ENCODE measurements at regions not wholly inside any gene's neighbourhood (a gene's known extent, or its start where the extent isn't known, plus 50 kb on each side); places are given as distances from the start of the nearest gene placed in this dataset.

DNA sequence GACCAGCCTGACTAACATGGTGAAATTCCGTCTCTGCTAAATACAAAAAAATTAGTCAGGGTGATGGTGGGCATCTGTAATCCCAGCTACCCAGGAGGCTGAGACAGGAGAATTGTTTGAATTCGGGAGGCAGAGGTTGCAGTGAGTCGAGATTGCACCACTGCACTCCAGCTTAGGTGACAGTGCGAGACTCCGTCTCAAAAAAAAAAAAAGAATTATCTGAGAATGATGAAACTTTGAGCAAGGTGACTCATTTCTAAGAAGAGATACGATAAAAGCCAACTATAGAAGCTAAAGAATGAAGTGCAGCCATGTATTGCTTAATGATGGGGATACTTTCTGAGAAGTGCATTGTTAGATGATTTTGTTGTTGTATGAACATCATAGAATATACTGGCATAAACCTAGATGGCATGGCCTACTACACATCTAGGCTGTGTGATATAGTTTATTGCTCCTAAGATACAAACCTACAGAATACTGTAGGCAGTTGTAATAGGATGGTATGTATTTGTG is 64.7 kb downstream of the SNRPE start:
- peak; percentile 52 for DNase-seq (ENCODE audit: low read depth)

DNA sequence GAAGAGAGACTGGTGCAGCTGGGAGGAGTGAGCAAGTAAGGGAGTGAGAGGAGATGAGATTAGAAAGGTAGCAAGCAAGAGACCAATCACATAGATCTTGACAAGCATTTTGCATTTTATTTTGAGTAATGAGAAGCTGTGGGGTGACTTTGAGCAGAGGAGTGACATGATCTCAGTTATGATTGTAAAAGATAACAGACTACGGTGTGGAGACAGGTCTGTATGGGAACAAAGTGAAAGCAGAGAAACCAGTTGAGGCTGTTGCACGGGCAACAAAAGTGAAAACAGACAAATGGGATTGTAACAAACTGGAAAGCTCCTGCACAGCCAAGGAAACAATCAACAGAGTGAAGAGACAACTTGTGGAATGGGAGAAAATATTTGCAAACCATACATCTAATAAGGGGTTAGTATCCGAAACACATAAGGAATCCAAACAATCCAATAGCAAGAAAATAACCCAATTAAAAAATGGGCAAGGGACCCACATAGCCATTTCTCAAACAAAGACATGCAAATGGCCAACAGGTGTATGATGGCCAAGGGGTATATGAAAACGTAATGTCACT is 68.4 kb downstream of the SNRPE start:
- DNase-seq (ENCODE audit: low read depth) = no peak

DNA sequence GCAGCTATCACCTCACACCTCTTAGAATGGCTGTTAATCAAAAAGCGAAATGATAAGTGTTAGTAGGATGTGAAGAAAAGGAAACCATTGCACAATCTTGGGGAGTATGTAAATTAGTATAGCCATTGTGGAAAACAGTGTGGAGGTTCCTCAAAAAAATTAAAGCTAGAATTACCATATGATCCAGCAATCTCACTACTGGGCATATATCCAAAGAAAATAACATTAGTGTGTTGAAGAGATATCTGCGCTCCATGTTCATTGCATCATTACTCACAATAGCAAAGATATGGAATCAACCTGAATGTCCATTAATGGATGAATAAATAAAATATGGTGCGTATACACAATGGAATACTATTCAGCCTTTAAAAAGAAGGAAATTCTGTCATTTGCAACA is 68.9 kb downstream of the SNRPE start:
- DNase-seq (ENCODE audit: low read depth) = no peak

DNA sequence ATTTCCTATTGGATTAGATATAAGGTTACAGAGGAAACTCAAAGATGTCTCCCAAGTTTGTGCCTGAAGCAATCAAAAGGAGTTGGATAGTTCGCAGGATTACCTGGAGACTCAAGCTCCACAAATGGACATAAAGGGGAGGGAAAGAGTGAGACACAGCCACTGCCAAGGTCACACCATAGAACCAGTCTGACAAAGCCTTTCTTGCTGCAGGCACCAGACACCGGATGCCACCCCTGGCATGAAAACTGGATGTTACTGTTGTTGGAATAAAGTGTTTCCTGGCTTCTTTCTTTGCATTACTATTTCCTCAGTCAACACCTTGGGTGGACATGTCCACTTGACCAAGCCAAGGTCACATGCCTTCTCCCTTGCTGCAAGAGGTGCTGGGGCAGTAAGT is 70.6 kb downstream of the SNRPE start:
- DNase-seq (ENCODE audit: low read depth) = no peak

DNA sequence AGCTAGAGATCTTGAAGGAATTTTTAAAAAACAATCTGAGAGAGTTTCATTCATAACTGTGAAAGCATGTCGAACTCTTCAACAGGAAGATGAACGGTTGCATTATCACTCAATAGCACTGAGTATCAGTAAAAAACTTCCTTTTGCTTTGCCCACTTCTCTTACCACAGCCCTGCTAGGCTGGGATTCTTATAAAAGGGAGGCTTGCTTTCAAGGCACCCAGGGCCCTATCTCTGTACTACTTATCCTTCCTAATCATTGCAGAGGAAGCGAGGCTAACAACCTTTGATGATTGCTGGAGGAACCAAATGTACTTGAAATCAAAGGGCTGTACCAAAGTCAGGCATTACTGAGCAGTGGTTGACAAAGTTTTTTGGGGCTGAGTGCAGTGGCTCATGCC is 71.2 kb downstream of the SNRPE start:
- DNase-seq (ENCODE audit: low read depth) = no peak

DNA sequence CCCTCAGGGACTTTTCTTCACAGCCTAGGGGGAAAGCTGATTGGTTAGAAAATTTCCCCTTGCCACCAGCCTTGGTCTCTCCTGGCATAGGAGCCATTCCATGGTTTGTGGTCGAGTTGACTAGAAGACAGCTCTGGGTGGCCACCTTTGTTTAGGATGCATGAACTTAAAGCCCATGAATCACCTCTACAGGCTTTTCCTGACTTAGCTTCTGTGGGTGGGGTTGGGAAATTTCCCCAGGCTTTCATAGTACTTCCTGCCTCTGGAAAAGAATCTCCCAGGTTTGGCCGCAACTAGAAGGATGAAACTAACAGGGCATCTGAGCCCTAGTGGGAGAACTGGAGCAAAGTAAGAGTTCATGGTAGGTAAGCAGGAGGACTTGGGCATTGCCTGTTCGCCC is 72.6 kb downstream of the SNRPE start:
- peak; percentile 41 for DNase-seq (ENCODE audit: low read depth)

DNA sequence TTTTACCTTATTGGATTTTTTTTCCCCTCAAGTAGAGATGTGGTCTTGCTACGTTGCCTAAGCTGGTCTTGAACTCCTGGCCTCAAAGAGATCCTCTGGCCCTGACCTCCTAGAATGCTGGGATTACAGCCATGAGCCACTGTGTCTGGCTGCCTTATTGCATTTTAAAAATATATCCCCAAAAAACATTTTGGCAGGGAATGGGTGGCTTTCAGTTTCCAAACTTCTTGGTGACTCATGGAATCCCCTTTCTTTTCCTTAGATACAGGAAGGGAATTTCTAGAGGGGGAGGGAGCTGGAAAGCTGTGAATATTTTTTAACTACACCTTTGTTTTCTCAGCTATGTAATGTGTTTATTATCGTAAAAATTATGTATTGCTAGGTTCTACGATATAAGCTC is 73.3 kb downstream of the SNRPE start:
- DNase-seq (ENCODE audit: low read depth) = no peak

DNA sequence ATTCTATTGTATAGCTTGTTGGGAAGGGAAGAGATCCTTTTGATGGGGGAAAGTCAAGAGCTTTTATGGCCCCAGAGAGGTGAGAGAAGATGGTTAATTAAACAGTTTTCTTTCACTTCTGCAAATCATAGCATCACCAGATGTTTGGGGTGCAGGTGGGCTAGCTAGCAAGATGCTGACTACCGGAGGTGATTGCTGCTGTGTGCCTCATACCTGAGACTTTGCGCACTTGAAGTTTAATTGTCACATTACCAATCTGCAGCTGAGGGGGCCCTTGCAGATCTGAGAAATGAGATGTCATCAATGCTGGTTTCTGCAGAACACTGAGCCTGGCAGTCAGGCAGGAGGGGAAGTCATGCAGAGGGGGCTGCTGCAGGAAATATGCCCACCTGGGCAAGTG is 73.9 kb downstream of the SNRPE start:
- DNase-seq (ENCODE audit: low read depth) = no peak

DNA sequence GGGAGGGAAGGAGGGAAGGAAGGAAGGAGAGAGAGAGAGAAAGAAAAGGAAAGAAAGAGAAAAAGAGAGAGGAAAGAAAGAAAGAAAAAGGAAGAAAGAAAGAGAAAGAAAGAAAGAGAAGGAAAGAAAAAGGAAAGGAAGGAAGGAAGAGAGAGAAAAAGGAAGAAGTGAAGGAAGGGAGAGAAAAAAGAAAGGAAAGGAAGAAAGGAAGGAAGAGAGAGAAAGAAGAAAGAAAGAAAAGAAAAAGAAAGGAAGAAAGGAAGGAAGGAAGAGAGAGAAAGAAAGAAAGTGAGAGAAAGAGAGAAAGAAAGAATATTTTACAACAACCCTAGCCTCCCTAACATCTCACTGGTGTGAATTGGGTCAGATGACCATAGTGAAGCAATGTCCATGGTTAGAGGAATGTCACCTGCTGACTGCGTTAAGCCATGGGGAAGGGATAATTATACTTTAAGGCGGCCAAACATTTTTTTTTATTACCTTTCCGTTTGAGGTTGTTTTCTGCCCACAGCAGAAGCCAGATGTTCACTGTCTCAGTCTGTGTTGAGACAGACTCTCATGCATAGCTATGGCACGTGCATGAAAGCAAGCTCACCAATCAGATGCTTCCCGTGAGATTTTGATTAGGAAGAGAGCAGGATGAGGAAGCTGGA is 76.4 kb downstream of the SNRPE start:
- DNase-seq (ENCODE audit: low read depth) = no peak

DNA sequence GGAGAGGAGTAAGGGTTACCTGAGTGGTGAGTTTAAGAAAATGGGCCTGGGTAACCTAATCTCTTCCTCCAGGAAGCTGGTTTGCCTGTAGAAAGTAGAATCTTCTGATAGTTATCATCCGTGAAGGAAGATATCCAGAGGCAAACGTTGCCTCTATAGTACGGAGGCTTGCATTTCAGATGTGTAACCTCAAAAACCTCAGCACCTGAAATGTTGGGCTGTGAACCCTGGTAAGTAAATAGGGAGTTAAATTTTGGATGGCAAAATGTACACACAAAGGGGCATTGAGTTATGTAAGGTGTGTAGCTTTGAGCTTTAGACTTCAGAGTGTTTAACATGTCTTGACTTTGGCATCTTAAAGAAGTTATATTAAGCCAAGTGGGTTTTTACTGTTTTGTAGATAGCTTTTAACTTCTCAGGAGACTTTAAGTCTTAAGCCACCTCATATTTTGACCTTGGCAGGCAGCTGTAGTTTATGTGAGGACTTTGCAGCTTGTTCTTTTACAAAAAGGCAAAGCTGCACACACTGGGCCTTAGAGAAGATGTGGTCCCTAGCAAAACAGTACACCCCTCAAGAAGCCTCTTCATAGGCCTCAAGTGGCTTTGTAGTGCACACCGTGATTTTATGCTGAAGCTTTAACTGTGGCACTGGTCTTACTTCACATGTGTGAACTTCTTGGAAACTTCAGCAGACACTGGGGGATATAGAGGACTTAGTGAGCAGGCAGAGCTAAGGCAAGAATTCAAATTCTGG is 83.4 kb downstream of the SNRPE start:
- no peak for DNase-seq (ENCODE audit: low read depth)

DNA sequence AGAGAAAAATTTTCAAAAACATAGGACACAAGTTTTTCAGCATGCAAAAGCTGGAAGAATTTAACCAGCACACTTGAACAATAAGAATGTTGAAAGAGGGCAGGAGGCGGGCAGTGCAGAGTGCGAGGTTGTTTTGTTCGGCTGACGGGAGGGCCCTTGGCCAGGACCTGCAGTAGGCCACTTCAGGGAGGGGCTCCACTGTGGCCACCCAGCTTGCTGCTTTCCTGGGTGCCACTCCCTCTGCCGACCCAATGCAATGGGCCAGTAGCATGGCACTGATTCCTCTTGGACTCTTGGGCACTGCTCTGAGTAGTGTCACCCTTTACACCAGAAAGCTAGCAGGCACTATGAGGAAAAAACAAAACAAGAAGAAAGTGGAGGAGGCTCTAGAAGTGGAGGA is 92.9 kb downstream of the SNRPE start:
- no peak for DNase-seq (ENCODE audit: low read depth)

DNA sequence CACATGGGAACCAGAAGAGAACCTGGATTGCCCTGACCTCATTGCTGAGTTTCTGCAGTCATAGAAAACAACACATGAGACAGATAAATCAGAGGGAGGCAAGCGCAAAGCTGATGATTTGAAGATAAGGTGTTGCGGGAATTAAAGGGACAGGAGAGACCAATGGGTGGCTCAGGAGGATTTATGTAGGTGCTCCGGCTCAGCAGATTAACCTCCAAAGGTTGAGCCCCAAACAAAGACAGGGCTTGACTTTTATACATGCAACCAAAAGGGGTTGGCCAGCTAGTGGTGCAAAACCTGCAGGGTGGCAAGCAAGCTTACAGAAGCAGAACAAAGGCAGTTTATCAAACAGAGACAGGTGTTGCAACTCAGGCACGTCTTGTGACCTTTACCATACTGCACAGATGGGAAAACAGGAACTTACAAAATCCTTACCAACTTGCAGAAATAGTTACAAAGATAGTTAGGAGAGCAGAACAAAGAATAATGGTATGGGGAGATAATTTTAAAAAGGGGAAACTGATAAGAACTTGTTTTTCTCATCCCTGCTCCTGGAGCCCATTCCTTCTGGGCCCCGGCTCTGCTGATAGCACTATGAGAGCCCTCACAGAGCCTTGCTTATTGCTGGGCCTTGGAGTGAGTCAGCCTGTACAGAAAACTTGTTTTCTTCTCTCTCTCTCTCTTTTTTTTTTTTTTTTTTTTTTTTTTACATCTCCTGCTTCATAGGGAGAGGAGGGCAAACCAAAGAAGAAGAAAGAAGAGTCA is 93.6 kb downstream of the SNRPE start:
- DNase-seq (ENCODE audit: low read depth) = no peak

DNA sequence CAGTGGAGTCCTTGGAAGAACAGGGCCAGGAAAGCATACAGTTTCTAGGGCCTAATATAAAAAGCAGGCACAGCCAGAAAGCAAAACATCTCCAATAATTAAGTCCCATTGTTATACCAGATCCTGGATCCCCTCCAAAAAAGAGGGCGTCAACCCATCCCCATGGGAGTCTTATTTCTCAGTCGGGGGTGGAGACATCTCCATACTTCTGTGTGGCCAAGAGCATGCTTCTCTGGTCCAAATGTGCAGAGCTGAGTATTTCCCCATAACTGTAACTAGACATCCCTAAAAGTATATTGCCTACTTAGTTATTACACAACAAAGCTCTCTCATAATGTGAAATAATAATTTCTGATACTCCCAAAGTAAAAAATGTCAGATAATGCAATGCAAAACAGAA is 104.2 kb upstream of the SOX13 start:
- DNase-seq (ENCODE audit: low read depth) = no peak

DNA sequence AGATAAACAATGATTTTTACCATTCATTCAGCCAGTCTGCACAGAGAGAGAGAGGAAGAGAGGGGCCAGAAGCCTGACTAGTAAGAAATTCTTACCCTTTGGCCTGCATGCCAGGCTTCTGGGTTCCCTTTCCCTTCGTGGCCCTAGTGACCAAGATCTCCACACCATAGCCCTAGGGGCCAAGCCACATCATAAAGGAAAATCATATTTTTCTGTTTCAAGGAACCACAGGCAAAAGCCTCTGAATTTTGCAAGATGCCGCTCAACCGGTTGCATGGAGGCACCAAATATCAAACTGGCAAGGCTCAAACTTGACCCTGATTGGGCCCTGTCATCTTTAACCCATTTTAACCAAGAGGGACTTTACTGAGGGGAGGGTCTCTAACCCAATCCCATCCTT is 103.1 kb upstream of the SOX13 start:
- no peak for DNase-seq (ENCODE audit: low read depth)

DNA sequence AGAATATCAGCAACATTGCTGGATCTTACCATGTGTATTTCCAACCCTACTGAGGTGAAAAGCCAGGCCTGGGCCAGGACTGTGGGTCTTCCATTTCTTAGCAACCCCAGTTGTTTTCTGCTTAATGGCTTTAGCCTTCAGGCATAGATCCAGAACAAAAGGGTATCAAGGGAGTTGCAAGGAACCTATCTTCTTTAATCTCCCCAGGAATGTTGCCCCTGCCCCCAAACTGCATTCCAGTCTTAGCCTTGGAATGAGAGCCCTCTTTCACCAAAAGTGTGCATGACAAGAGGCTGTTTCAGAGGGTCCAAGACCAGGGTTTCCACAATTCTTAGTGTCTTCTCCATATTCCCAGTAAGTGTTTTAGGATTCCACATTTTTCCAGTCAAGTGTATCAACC is 87.9 kb upstream of the SOX13 start:
- no peak for DNase-seq (ENCODE audit: low read depth)

DNA sequence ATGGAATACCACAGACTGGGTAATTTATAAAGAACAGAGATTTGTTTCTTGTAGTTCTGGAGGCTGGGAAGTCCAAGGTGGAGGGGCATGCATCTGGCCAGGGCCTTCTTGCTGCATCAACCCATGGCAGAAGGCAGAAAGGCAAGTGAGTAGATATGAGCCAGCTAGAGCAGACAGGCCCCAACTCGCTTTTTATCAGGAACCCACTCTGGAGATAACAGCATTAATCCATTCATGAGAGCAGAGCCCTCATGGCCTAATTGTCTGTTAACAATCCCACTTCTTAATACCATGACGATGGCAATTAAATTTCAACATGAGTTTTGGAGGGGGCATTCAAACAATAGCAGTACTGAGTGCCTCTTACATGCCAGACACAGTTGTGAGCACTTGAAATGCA is 87.2 kb upstream of the SOX13 start:
- DNase-seq (ENCODE audit: low read depth) = no peak

DNA sequence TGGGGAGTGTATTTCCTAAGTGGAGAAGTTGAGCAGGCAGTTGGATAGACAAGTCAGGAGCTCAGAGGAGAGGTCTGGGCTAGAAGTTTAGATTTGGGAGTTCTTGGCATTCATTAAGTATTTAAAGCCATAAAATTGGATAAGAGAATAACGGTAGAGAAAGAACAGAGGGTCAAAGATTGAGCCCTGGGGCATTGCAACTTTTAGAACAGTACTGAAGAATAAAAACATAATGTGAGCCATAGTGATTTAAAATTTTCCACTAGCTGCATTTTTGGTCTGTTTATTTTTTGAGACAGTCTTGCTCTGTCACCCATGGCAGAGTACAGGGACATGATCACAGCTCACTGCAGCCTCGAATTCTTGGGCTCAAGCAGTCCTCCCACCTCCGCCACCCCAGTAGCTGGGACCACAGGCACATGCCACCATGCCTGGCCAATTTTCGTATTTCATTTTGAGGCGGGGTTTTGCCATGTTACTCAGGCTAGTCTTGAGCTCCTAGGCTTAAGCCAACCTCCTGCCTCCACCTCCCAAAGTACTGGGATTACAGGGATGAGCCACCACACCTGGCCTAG is 85.9 kb upstream of the SOX13 start:
- DNase-seq (ENCODE audit: low read depth) = no peak

DNA sequence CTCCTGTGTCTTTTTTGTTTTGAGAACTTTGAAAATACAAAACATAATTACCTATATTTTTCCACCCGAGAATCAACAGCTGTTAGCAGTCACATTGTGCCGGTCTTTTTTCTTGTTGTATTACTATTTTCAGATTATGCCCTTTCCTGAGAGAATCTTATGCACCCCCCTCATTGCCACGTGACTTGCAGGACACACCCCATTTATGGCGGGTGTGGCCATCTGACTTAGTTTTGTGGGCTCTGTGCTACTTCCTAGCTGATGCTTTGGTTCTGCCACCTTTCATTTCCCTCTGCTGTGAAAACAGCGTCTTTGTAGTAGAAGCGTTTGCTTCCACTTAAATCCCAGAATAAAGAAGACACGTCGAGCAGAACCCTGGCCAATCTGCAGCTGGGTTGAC is 82.8 kb upstream of the SOX13 start:
- DNase-seq (ENCODE audit: low read depth) = no peak

DNA sequence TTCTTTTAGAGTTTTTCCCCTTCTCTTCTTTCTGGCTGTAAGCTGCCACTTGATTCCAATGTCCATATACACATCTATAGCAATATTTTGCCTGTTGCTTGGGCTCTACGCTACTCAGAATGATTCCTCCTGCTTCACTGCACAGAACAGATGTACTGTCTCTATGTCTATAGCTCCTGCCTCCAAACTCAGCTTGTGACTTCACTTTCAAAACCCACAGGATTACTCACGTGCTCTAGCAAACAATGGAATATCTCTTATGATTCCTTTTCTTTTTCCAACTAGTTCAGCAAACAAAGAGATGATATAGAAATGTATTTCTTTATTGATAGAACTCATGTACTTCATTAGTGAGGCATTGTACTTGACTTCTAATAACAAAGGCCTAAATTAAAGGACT is 80.5 kb upstream of the SOX13 start:
- DNase-seq (ENCODE audit: low read depth) = peak; percentile 50

DNA sequence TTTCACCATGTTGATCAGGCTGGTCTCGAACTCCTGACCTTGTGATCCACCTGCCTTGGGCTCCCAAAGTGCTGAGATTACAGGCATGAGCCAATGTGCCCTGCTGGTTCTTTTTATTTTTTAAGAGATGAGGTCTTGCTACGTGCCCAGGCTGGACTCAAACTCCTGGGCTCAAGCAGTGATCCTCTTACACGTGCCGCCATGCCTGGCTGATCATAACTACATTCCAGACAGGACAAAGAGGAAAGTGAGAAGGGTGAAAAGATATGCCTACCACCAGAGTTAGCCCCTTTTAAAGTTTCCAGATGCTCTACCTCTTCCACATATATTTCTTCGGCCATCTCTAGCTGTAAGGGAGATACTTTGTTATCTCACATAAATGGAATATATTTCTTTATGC is 79.7 kb upstream of the SOX13 start:
- DNase-seq (ENCODE audit: low read depth) = no peak

DNA sequence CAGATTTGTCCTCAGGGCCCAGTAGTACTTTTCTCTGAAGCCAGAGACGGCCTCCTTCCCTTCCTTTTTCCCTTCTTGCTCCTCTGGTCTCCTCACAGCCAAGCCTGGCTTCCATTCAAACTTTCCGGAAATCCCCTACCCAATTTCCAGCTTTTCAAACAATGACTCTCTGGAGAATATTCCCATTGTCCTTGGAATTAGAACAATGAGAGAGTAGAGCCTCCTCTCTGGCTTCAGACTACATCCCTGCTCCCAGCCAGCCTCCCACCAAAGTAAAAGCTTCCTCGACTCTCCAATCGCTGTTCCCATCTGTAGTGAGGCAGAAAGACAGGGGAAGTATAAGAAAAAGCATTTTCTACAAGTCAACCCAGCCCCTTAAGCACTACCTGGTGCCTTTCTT is 77.7 kb upstream of the SOX13 start:
- DNase-seq (ENCODE audit: low read depth) = no peak

DNA sequence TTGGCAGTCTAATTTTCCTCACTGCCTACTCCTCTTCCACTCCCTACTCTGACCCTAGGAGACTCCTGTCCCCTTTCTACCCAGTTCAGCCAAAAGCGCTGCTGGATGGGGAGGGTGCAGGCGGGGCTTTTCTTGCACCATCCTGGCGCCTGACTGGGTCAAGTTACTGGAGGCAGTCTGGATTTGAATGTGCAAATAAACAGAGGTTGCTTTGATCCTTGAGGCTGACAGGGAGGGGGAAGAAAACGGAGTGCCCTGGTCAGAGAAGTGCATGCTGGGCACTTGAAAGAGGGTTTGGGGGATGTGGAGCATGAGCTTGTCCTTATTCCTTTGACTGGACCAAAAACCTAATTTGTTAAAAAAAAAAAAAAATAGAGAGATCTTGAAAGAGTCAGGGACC is 76.8 kb upstream of the SOX13 start:
- DNase-seq (ENCODE audit: low read depth) = no peak
